GM12872 (cell line): ENCODE measurements at regions not wholly inside any gene's neighbourhood (a gene's known extent, or its start where the extent isn't known, plus 50 kb on each side); places are given as distances from the start of the nearest gene placed in this dataset.

Experiments used
- TF ChIP-seq, protein P1 (sequence below): IDR thresholded peaks from 3 replicates; pipeline ENCODE4 v1.5.1; 2011; ENCODE audit warnings: low read depth, mild to moderate bottlenecking, low read length, moderate library complexity; ENCODE audit not compliant: insufficient read depth

DNA sequence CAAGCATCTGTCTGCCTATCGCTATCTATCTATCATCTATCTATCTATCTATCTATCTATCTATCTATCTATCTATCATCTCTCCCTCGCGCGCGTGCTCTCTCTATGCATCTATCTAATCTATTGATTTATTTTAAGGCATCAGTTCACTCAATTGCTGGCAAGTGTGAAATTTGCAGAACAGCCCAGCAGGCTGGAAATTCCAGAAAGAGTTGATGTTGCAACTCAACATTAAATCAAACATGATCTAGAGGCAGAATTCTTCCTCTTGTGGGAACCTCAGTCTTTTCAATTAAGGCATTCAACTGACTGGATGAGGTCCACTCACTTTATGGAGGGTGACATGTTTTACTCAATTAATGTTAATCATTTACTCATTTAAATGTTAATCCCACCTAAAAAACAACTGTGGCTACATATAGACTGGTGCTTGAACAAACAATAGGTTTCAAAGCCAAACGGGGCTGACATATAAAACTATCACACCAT is 1210.8 kb downstream of the GALC start:
- TF ChIP-seq, protein P1, sequence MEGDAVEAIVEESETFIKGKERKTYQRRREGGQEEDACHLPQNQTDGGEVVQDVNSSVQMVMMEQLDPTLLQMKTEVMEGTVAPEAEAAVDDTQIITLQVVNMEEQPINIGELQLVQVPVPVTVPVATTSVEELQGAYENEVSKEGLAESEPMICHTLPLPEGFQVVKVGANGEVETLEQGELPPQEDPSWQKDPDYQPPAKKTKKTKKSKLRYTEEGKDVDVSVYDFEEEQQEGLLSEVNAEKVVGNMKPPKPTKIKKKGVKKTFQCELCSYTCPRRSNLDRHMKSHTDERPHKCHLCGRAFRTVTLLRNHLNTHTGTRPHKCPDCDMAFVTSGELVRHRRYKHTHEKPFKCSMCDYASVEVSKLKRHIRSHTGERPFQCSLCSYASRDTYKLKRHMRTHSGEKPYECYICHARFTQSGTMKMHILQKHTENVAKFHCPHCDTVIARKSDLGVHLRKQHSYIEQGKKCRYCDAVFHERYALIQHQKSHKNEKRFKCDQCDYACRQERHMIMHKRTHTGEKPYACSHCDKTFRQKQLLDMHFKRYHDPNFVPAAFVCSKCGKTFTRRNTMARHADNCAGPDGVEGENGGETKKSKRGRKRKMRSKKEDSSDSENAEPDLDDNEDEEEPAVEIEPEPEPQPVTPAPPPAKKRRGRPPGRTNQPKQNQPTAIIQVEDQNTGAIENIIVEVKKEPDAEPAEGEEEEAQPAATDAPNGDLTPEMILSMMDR, result no peak

DNA sequence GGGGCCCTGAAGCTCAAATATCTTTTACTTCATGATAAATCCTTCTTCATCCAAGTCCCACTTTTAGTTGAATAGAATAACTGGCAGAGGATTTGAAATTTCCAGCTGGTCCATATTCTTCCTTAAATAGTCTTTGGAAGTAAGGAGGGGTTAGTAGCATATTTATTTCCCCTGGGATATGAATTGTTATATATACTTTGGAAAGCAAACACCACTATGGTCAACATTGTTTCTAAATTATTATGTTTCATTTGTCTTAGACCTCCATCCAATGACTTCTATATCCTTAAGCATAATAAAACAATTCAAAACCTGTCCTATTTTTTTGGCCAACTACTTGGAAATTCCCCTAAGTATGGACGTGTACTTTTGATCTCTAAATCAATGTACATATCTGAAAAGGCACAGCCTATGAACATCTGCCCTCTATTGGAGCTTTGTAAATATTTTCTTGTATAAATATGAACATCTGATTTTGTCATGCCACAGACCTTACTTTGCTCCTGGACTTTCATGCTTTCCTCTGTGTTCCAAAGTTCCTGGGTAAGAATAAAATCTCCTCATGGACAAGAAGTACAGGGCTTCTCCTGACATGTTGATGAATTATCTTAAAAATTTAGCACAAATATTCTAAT is 1212.0 kb downstream of the GALC start:
- TF ChIP-seq, protein P1, result no peak

DNA sequence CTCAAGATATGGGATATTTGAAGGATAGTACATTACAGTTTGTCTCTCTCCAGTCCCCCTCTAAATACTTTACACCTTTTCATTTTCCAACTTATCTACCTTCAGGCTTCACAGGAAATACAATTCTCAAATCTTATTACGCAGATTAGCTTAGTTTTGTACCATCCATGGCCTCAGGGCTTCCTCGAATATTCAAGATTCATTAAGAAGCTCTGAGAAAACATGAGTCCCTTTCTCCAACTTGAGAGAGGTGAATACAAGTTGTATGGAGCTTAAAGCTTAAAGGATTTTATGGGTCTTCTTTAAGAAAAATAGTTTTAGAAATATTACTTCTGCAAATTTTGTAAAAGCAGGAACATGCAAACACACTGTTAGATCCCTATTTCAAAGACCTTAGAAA is 1212.5 kb downstream of the GALC start:
- TF ChIP-seq, protein P1, result no peak

DNA sequence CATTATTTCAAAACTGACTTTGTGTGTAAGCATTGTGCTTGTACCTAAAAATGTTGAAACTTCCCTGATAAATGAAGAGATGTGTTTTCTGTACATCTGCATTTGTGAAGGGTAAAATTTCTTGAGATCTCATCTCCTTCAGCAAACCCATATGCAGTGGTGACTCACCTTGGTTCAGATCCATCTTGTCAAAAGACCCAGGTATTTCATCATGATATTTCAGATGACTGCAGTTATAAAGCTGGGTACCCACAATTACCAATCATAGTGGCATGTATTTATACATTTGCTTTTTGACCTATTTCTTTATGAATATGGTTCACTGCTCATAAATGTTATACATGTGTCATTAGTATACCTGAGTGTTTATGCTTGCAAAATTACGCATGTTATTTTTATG is 1213.6 kb downstream of the GALC start:
- TF ChIP-seq, protein P1, result no peak

GRCh38 chr14:86777963-86778602 is 1214.9 kb downstream of the GALC start:
- TF ChIP-seq, protein P1, result no peak

DNA sequence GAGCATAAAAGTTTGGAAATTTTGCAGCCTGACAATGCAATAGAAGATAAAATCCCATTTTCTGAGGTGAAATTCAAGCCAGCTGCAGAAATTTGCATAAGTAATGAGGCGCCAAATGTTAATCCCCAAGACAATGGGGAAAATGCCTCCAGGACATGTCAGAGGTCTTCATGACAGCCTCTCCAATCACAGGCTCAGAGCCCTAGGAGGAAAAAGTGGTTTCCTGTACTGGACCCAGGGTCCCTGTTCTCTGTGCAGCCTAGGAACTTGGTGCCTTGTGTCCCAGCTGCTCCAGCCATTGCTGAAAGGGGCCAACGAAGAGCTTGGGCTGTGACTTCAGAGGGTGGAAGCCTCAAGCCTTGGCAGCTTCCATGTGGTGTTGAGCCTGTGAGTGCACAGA is 1218.1 kb downstream of the GALC start:
- TF ChIP-seq, protein P1, result no peak

GRCh38 chr14:86772075-86772474 is 1220.9 kb downstream of the GALC start:
- TF ChIP-seq, protein P1, result no peak
